ENCODE measurements at regions not wholly inside any gene's neighbourhood (a gene's known extent, or its start where the extent isn't known, plus 50 kb on each side); places are given as distances from the start of the nearest gene placed in this dataset.
"Not testable (repeated sequence)": the region's sequence is repeated elsewhere in the genome, so short reads cannot be mapped to it uniquely, and the experiment has no call there.

DNA sequence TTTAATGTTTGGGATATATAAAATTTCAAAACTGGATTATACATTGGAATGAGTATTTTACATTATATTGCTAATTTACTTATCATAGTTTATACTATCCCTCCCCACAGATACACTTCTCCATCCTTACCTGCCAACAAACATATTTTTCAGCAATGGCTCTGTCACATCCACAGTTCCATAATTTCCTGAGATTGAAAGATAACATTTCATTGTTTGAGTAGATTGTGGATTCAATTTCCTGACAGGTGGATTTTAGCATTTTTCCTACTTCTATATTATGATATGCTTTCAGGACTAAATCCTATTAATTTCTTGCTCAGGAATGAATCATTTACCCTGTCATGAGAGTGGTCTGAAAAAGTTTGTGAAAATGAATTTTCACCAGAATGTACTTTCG is 115.3 kb upstream of the KLHL4 start:
- H3K27me3 ChIP-seq (ENCODE audit: control insufficient read depth, insufficient read depth, low read length), result no peaks in the 10 kb centered on the region
- H3K4me3 ChIP-seq (ENCODE audit: insufficient read depth, low read depth, low read length), result no peak overlapping the region
- no peak for DNase-seq
- H3K36me3 ChIP-seq (replicated peaks; ENCODE audit: control insufficient read depth, insufficient read depth, low read length), result no peaks in the 10 kb centered on the region

DNA sequence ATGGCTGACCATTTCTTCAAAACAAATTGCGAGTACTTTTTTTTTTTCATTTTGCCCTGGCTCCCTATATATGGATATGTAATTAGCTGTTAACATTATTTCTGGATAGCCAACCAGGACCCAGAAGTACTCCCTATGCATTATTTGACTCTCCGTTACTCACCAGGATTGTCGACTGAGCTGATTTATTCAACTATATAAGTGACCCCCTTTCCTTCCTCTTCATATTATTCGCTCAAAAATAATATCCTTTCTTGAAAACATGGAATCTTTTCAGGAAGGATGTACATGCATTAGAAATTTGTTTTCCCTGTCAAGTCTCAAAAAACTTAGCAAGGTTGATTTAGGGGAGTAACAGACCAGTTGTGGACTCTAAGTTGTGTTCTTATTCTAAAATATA is 114.1 kb upstream of the KLHL4 start:
- Histone ChIP-seq H3K4me3 (ENCODE audit: insufficient read depth, low read depth, low read length) (no peak overlapping the region), H3K36me3 (replicated peaks; ENCODE audit: control insufficient read depth, insufficient read depth, low read length) (no peaks in the 10 kb centered on the region), H3K27me3 (ENCODE audit: control insufficient read depth, insufficient read depth, low read length) (no peaks in the 10 kb centered on the region)
- DNase-seq, result no peak

DNA sequence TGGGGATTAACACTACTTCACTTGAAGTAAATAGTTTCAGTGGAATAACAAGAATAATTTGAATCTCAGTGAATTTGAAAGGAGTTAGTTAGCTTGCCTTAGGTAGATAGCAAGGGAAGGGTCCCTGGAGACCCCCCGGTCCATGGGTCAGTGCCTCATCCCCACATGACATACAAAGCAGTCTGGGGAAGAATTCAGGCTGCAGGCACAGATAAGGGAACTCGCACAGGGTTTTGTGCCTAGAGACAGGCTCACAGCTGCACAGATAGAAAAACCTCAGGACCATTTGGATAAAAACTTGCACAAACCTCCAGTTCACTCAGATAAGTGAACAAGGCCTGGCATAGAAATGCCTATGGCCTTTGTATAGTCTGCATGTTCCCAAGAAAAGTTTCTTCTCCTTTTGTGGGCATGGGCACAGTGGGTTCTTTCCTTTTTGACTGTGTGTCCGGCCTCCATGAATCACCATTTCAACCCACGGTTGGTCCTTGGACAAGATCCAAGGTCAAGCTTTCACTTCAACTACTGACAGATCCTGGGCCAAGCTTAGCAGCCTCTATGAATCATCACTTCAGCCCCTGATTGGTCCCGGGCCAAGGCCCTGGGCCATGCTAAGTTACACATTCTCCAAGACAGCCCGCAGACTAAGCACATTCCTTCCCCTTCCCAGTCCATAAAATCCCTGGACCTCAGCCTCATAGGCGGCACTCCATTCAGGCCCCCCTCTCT is 108.3 kb upstream of the KLHL4 start:
- Histone ChIP-seq H3K4me3 (ENCODE audit: insufficient read depth, low read depth, low read length) (no peak overlapping the region), H3K27me3 (ENCODE audit: control insufficient read depth, insufficient read depth, low read length) (no peaks in the 10 kb centered on the region), H3K36me3 (replicated peaks; ENCODE audit: control insufficient read depth, insufficient read depth, low read length) (no peaks in the 10 kb centered on the region)
- DNase-seq, result no peak

DNA sequence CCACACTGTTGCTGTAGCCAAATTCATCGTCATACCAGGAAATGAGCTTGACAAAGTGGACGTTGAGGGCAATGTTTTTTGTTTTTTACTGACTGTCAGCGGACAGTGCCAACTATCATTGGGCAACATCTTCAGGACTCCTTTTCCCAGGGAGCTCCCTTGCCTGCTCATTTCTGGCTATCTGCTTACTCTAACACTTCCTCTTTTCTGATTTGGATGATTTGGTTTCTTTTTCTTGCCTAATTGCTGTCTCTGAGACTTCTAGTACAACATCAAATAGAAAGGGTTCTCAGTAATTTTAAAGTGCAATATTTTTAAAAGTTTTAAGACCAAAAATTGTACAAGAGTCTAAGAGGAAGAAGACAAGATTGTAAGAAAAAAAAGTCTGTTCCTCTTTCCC is 92.0 kb upstream of the KLHL4 start:
- no peak for DNase-seq
- Histone ChIP-seq H3K4me3 (ENCODE audit: insufficient read depth, low read depth, low read length) (no peak overlapping the region), H3K36me3 (replicated peaks; ENCODE audit: control insufficient read depth, insufficient read depth, low read length) (no peaks in the 10 kb centered on the region), H3K27me3 (ENCODE audit: control insufficient read depth, insufficient read depth, low read length) (no peaks in the 10 kb centered on the region)

DNA sequence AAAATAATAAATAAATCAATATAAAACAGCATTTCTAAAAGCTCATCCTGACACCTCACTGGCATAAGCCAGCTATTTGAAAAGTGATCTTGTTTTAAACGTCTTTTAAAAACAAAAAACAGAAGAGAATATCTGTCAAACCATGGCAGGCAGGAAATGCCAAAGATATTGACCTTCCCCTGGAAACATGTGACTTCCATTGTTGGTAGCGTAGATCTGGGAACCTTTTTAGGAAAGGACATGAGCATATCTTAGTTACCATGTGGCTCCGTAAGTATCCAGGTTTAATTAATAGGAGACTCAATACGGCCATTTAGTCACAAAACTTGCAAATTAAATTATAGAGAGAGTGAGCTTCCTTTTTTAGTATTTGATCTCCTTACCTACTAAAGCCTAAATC is 83.0 kb upstream of the KLHL4 start:
- no peak for DNase-seq
- Histone ChIP-seq H3K4me3 (ENCODE audit: insufficient read depth, low read depth, low read length) (no peak overlapping the region), H3K27me3 (ENCODE audit: control insufficient read depth, insufficient read depth, low read length) (no peaks in the 10 kb centered on the region), H3K36me3 (replicated peaks; ENCODE audit: control insufficient read depth, insufficient read depth, low read length) (no peaks in the 10 kb centered on the region)

DNA sequence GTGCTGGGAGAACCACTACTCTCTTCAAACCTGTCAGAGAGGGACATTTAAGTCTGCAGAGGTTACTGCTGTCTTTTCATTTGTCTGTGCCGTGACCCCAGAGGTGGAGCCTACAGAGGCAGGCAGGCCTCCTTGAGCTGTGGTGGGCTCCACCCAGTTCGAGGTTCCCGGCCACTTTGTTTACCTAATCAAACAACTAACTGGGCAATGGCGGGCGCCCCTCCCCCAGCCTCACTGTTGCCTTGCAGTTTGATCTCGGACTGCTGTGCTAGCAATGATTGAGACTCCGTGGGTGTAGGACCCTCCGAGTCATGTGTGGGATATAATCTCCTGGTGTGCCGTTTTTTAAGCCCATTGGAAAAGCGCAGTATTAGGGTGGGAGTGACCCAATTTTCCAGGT is 69.0 kb upstream of the KLHL4 start:
- not testable (repeated sequence) for H3K36me3 ChIP-seq (replicated peaks; ENCODE audit: control insufficient read depth, insufficient read depth, low read length); H3K4me3 ChIP-seq (ENCODE audit: insufficient read depth, low read depth, low read length); H3K27me3 ChIP-seq (ENCODE audit: control insufficient read depth, insufficient read depth, low read length); DNase-seq

DNA sequence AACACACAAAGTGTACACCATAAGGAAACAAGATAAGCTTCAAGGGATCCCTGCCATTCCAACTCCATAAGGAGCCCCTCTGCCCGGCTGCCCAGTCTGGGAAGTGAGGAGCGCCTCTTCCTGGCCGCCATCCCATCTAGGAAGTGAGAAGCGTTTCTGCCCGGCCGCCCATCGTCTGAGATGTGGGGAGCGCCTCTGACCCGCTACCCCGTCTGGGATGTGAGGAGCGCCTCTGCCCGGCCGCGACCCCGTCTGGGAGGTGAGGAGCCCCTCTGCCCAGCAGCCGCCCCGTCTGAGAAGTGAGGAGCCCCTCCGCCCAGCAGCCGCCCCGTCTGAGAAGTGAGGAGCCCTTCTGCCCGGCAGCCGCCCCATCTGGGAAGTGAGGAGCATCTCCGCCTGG is 51.8 kb upstream of the KLHL4 start:
- H3K36me3 ChIP-seq (replicated peaks; ENCODE audit: control insufficient read depth, insufficient read depth, low read length); H3K27me3 ChIP-seq (ENCODE audit: control insufficient read depth, insufficient read depth, low read length); H3K4me3 ChIP-seq (ENCODE audit: insufficient read depth, low read depth, low read length); DNase-seq: not testable (repeated sequence)

Data from H7 (cell line).